NCI-H1105 (cell line): ENCODE measurements at regions not wholly inside any gene's neighbourhood (a gene's known extent, or its start where the extent isn't known, plus 50 kb on each side); places are given as distances from the start of the nearest gene placed in this dataset.

ENCODE experiments used
- DNase-seq: peaks from one replicate; lab custom pipeline; 2025; lab: John Stamatoyannopoulos, UW

GRCh38 chr16:82358161-82358560 lies 188.1 kb upstream of the MPHOSPH6 start:
- DNase-seq, result no peak

GRCh38 chr16:82357237-82357636 lies 187.2 kb upstream of the MPHOSPH6 start:
- DNase-seq, result no peak

- no peak for DNase-seq
These were observed 180.5 kb upstream of the MPHOSPH6 start for GRCh38 chr16:82350560-82350959.

- DNase-seq, result no peak
These were observed 175.3 kb upstream of the MPHOSPH6 start for GRCh38 chr16:82345318-82345717.

GRCh38 chr16:82344157-82344556 lies 174.1 kb upstream of the MPHOSPH6 start:
- no peak for DNase-seq

- DNase-seq, result no peak
These were observed 171.2 kb upstream of the MPHOSPH6 start for GRCh38 chr16:82341146-82341669.

GRCh38 chr16:82340531-82340930 lies 170.5 kb upstream of the MPHOSPH6 start:
- no peak for DNase-seq

- no peak for DNase-seq
These were observed 167.3 kb upstream of the MPHOSPH6 start for GRCh38 chr16:82337355-82337754.

GRCh38 chr16:82331974-82332750 lies 162.1 kb upstream of the MPHOSPH6 start:
- DNase-seq, result no peak

GRCh38 chr16:82331397-82331796 lies 161.4 kb upstream of the MPHOSPH6 start:
- no peak for DNase-seq

GRCh38 chr16:82329504-82330192 lies 159.6 kb upstream of the MPHOSPH6 start:
- DNase-seq, result peak; percentile 47

- DNase-seq, result no peak
These were observed 159.0 kb upstream of the MPHOSPH6 start for GRCh38 chr16:82328881-82329469.

- DNase-seq, result no peak
These were observed 153.1 kb upstream of the MPHOSPH6 start for GRCh38 chr16:82323171-82323570.

GRCh38 chr16:82322177-82322576 lies 152.2 kb upstream of the MPHOSPH6 start:
- DNase-seq, result no peak

GRCh38 chr16:82319038-82319437 lies 149.0 kb upstream of the MPHOSPH6 start:
- DNase-seq, result no peak

- no peak for DNase-seq
These were observed 147.6 kb upstream of the MPHOSPH6 start for GRCh38 chr16:82317411-82318167.

- DNase-seq, result no peak
These were observed 143.7 kb upstream of the MPHOSPH6 start for GRCh38 chr16:82313754-82314153.

- no peak for DNase-seq
These were observed 141.5 kb upstream of the MPHOSPH6 start for GRCh38 chr16:82311528-82311927.

- DNase-seq, result no peak
These were observed 132.2 kb upstream of the MPHOSPH6 start for GRCh38 chr16:82302042-82302727.

- DNase-seq, result no peak
These were observed 131.2 kb upstream of the MPHOSPH6 start for GRCh38 chr16:82301146-82301755.

- no peak for DNase-seq
These were observed 130.4 kb upstream of the MPHOSPH6 start for GRCh38 chr16:82300374-82300951.
